Kidney (tissue), 13 donors: ENCODE measurements at regions not wholly inside any gene's neighbourhood (a gene's known extent, or its start where the extent isn't known, plus 50 kb on each side); places are given as distances from the start of the nearest gene placed in this dataset.

Source experiments
- DNase-seq, 5 donors: peaks; one replicate each; pipeline ENCODE4 v3.0.0-alpha.2; 2013 to 2020
- FAIRE-seq: peaks from 2 replicates; lab custom pipeline; 2012; peaks lifted over from hg19 to GRCh38; lab: Jason Lieb, UNC
- H3K27ac ChIP-seq, 2 donors: one replicate each; pipeline ENCODE4 v1.7.0; 2013; ENCODE audit warnings: low read depth in 2 of 2, low read length in 2 of 2, inconsistent platforms in 1 of 2
- H3K27me3 ChIP-seq: one replicate; pipeline ENCODE4 v1.7.1; 2013; ENCODE audit warnings: low read length, inconsistent platforms; ENCODE audit not compliant: control insufficient read depth, insufficient read depth
- H3K36me3 ChIP-seq, 3 donors: one replicate each; pipeline versions ENCODE4 v1.7.0 to v1.7.1; 2013; ENCODE audit warnings: low read length in 3 of 3, control low read depth in 1 of 3, inconsistent platforms in 1 of 3; ENCODE audit not compliant: insufficient read depth in 3 of 3, control insufficient read depth in 2 of 3
- H3K4me1 ChIP-seq, 3 donors: one replicate each; pipeline versions ENCODE4 v1.7.0 to v1.7.1; 2013; ENCODE audit warnings: low read length in 3 of 3, inconsistent platforms in 1 of 3, low read depth in 1 of 3; ENCODE audit not compliant: control insufficient read depth in 2 of 3, insufficient read depth in 2 of 3
- H3K4me3 ChIP-seq, 3 donors: one replicate each; pipeline versions ENCODE4 v1.7.0 to v1.8.1; 2013; ENCODE audit warnings: low read length in 3 of 3, control low read depth in 1 of 3, inconsistent platforms in 1 of 3
- H3K9ac ChIP-seq, 3 donors: one replicate each; pipeline versions ENCODE4 v1.7.0 to v1.7.1; 2013; ENCODE audit warnings: low read length in 3 of 3, control low read depth in 1 of 3, inconsistent platforms in 1 of 3
- H3K9me3 ChIP-seq, 3 donors: one replicate each; pipeline versions ENCODE4 v1.7.0 to v1.7.1; 2013; ENCODE audit warnings: low read length in 3 of 3, control low read depth in 1 of 3, inconsistent platforms in 1 of 3; ENCODE audit not compliant: control insufficient read depth in 2 of 3, insufficient read depth in 1 of 3
- intact Hi-C: fragments of 100-400 bp; cut with DNase I; formaldehyde crosslinking; loops from one replicate; pipeline ENCODE4 v1.11.1; 2022
- TF ChIP-seq, protein P1 (sequence below): IDR thresholded peaks from 3 replicates; pipeline ENCODE4 v1.5.1; 2012; ENCODE audit warnings: mild to moderate bottlenecking, moderate library complexity, borderline replicate concordance; ENCODE audit not compliant: insufficient read depth; ENCODE audit errors: extremely low read depth
- donor health status: control.
- donor health status: control.
- donor health status: control.
- donor health status: control.
- donor health status: control.
- donor health status: DM: yes; HTN: yes; CAD: no.
- donor health status: Normal renal cell carcinoma (clear cell type).

DNA sequence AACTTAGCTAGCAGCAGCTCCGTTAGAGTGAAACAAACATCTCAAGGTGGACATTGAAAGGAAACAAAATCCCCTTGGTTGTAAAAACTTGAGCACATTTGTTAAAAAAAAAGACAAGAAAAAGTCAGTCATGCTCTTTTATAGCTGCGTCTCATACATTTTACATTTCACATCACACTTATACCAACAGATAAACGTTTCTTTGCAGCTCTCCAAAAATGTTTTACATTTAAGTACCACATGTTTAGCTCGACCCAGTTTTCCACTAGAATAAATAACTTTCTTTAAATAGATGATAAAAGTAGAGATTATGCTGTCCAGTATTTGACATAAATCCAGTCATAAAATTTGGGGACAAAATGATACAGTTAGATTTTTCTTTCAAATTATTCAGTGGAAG, 297.0 kb upstream of the ST6GAL2 start:
- TF ChIP-seq, protein P1, sequence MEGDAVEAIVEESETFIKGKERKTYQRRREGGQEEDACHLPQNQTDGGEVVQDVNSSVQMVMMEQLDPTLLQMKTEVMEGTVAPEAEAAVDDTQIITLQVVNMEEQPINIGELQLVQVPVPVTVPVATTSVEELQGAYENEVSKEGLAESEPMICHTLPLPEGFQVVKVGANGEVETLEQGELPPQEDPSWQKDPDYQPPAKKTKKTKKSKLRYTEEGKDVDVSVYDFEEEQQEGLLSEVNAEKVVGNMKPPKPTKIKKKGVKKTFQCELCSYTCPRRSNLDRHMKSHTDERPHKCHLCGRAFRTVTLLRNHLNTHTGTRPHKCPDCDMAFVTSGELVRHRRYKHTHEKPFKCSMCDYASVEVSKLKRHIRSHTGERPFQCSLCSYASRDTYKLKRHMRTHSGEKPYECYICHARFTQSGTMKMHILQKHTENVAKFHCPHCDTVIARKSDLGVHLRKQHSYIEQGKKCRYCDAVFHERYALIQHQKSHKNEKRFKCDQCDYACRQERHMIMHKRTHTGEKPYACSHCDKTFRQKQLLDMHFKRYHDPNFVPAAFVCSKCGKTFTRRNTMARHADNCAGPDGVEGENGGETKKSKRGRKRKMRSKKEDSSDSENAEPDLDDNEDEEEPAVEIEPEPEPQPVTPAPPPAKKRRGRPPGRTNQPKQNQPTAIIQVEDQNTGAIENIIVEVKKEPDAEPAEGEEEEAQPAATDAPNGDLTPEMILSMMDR, result no peak
- Histone ChIP-seq H3K4me1 (no peaks in the 10 kb centered on the region), H3K4me3 (no peak overlapping the region), H3K27ac (no peak overlapping the region), H3K27me3 (no peaks in the 10 kb centered on the region), H3K36me3 (no peaks in the 10 kb centered on the region), H3K9ac (no peak overlapping the region), H3K9me3 (no peaks in the 10 kb centered on the region)
- DNase-seq, result no peak
- intact Hi-C loops, result no loop called here
- FAIRE-seq, result no peak

DNA sequence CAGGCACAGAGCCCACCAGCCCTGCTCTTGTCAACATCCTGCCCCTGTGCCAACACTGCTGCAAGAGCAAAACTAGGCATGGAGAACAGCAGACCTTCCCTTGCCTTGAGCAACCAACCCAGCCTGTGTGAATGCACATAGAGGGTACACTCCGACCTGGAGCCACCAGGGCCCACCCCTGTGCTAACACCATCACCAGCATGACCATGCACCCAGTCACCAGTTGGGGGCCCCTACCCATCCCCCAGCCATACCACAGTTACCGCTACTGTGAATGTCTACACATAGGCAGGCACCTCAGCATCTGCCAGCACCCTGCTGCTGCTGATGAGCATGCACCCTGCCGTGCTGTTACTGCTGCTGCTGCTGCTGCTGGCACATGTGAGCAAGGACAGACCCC, 301.9 kb upstream of the ST6GAL2 start:
- FAIRE-seq (no peak), DNase-seq (no peak)
- TF ChIP-seq, protein P1, result no peak
- Histone ChIP-seq H3K4me1 (no peaks in the 10 kb centered on the region), H3K27ac (no peak overlapping the region), H3K4me3 (no peak overlapping the region), H3K9ac (no peak overlapping the region), H3K9me3 (no peaks in the 10 kb centered on the region), H3K36me3 (no peaks in the 10 kb centered on the region), H3K27me3 (no peaks in the 10 kb centered on the region)
- intact Hi-C loops, result no loop called here

DNA sequence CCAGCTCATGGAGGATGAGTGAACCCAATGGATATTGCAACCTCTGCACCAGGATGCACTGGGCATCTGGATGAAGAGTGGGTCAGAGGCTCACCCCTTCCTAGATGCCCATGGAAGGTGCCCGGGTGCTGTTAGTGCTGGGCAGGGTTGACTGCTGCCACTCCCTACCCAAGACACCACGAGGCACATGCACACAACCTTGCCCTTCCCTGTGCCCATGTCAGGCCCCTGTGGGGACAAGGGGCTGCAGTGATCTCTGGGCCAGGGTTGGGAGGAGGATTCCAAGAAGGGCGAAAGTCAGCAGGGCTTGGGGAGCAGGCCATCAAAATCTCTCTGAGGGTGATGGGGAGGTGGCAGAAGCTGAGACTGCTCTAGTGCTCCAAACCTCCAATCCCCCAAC, 309.7 kb upstream of the ST6GAL2 start:
- no peaks in the 10 kb centered on the region for H3K4me1 ChIP-seq
- no peaks in the 10 kb centered on the region for H3K9me3 ChIP-seq
- H3K27me3 ChIP-seq, result no peaks in the 10 kb centered on the region
- intact Hi-C loops, result no loop called here
- H3K27ac ChIP-seq, result no peak overlapping the region
- FAIRE-seq (no peak), DNase-seq (no peak)
- H3K4me3 ChIP-seq, result no peak overlapping the region
- H3K36me3 ChIP-seq, result no peaks in the 10 kb centered on the region
- TF ChIP-seq, protein P1, result no peak
- no peak overlapping the region for H3K9ac ChIP-seq

DNA sequence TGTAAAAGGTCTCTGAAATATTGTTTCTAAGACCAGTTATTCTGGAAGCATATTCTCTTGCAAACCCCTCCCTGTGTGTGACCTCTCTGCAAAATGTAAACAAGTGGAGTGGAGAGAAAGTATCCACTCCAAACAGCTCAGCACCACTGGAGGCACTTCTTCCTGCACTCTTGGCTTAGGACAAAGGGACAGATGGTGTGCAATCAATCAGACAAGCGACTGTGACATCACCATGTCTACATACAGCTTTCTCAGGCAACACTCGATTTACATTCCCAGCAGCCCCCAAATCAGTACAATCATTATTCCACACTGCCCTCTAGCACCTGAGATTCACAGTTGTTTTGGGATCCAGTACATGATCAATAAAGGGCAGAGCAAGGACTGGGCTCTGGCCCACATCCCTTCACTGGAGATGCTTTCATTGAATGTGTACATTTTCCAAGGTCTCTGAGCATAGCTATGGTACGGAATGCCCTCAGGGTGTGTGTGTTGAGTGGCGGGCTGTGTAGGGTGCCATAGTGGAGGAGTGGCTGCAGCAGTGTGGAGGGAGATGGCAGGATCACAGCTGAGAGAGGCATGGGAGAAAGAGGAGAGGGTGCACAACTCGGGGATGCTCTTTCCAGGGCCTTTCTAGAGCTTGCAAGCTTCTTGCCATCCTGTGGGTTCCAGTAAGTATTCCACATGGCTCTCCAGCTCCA, 311.8 kb upstream of the ST6GAL2 start:
- Histone ChIP-seq H3K9ac (no peak overlapping the region), H3K27me3 (no peaks in the 10 kb centered on the region), H3K36me3 (no peaks in the 10 kb centered on the region), H3K9me3 (no peaks in the 10 kb centered on the region), H3K27ac (no peak overlapping the region), H3K4me3 (no peak overlapping the region), H3K4me1 (no peaks in the 10 kb centered on the region)
- FAIRE-seq (no peak), DNase-seq (no peak)
- intact Hi-C loops, result no loop called here
- TF ChIP-seq, protein P1, result no peak
